Breast epithelium (tissue), 4 donors: ENCODE measurements at regions not wholly inside any gene's neighbourhood (a gene's known extent, or its start where the extent isn't known, plus 50 kb on each side); places are given as distances from the start of the nearest gene placed in this dataset.

Source experiments
- DNase-seq, 2 donors: peaks; one replicate each; pipeline ENCODE4 v3.0.0-alpha.2; 2019; ENCODE audit warnings: low spot score in 2 of 2
- H3K27ac ChIP-seq, 2 donors: fragments of 200-600 bp; sonication (generic) in 1 of 2; one replicate each; pipeline ENCODE4 v1.5.1; 2016 to 2019; ENCODE audit warnings: mild to moderate bottlenecking in 1 of 2
- H3K27me3 ChIP-seq, 2 donors: fragments of 200-600 bp; sonication (generic) in 1 of 2; one replicate each; pipeline versions ENCODE4 v1.5.1 to v1.6.0; 2017 to 2019; ENCODE audit warnings: control low read depth in 1 of 2, mild to moderate bottlenecking in 1 of 2
- H3K36me3 ChIP-seq: fragments of 200-600 bp; one replicate; pipeline ENCODE4 v1.5.1; 2019
- H3K4me1 ChIP-seq, 2 donors: fragments of 200-600 bp; sonication (generic); one replicate each; pipeline ENCODE4 v1.5.1; 2016 to 2019; ENCODE audit warnings: control low read depth in 1 of 2
- H3K4me3 ChIP-seq, 3 donors: fragments of 200-600 bp; sonication (generic); 1 replicate in 2 of 3; 2 replicates in 1 of 3; pipeline ENCODE4 v1.5.1; 2016 to 2019; ENCODE audit warnings: mild to moderate bottlenecking in 3 of 3, moderate library complexity in 2 of 3
- H3K9me3 ChIP-seq, 2 donors: fragments of 200-600 bp; sonication (generic) in 1 of 2; one replicate each; pipeline ENCODE4 v1.5.1; 2016 to 2019; ENCODE audit warnings: control low read depth in 1 of 2
- POLR2A ChIP-seq: fragments of 450-650 bp; IDR thresholded peaks from one replicate; pipeline ENCODE4 v1.6.1; 2016; ENCODE audit warnings: antibody characterized with exemption, mild to moderate bottlenecking, moderate library complexity
- POLR2AphosphoS5 ChIP-seq, 3 donors: sonication (generic); formaldehyde crosslinking; IDR thresholded peaks; one replicate each; pipeline ENCODE4 v1.6.1; 2017; ENCODE audit warnings: antibody characterized with exemption in 3 of 3
- intact Hi-C: fragments of 100-400 bp; cut with DNase I; formaldehyde crosslinking; loops from one replicate; pipeline ENCODE4 v1.15.1; 2023; ENCODE audit warnings: low total_unique reads
- TF ChIP-seq, protein P1 (sequence below), 3 donors: fragments of 450-650 bp; IDR thresholded peaks; one replicate each; pipeline ENCODE4 v1.5.1; 2016 to 2017; ENCODE audit warnings: antibody characterized with exemption in 3 of 3, mild to moderate bottlenecking in 3 of 3, moderate library complexity in 3 of 3

DNA sequence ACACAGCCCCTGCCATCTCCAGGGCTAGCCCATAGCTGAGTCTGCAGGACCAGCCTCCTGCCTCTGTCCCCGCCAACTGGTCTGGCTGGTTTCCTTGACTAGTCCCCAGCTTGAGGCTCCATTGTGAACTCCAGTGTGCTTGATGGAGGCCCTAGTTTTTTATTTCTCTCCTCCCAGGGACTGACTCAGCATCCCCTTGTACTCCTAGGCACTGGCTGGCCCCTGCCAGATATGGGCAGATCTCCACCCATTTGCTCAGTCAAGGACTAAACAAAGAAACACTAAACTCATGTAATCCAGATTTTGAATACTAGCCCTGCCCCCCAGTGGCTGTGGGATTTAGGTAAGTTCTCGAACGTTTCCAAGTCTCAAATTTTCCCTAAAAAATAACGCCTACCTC, 415.4 kb upstream of the RORA start:
- DNase-seq: no peak
- H3K27ac ChIP-seq: no peak overlapping the region
- no peak overlapping the region for H3K4me3 ChIP-seq
- no peaks in the 10 kb centered on the region for H3K4me1 ChIP-seq
- TF ChIP-seq POLR2A: no peak
- TF ChIP-seq POLR2AphosphoS5 (IDR thresholded peaks at IDR 0.05): no peak
- TF ChIP-seq, protein P1, sequence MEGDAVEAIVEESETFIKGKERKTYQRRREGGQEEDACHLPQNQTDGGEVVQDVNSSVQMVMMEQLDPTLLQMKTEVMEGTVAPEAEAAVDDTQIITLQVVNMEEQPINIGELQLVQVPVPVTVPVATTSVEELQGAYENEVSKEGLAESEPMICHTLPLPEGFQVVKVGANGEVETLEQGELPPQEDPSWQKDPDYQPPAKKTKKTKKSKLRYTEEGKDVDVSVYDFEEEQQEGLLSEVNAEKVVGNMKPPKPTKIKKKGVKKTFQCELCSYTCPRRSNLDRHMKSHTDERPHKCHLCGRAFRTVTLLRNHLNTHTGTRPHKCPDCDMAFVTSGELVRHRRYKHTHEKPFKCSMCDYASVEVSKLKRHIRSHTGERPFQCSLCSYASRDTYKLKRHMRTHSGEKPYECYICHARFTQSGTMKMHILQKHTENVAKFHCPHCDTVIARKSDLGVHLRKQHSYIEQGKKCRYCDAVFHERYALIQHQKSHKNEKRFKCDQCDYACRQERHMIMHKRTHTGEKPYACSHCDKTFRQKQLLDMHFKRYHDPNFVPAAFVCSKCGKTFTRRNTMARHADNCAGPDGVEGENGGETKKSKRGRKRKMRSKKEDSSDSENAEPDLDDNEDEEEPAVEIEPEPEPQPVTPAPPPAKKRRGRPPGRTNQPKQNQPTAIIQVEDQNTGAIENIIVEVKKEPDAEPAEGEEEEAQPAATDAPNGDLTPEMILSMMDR (IDR thresholded peaks at IDR 0.05): no peak
- intact Hi-C loops: loop anchor here (2.0 kb wide), 1 partner anchor 54 kb away; no protein-coding TSS in a partner anchor
- H3K36me3 ChIP-seq: no peaks in the 10 kb centered on the region
- no peaks in the 10 kb centered on the region for H3K9me3 ChIP-seq
- H3K27me3 ChIP-seq: no peaks in the 10 kb centered on the region

GRCh38 chr15:61641645-61642044, 412.5 kb upstream of the RORA start:
- no peak overlapping the region for H3K27ac ChIP-seq
- no peak for TF ChIP-seq POLR2A
- TF ChIP-seq POLR2AphosphoS5 (IDR thresholded peaks at IDR 0.05): no peak
- TF ChIP-seq, protein P1 (IDR thresholded peaks at IDR 0.05): no peak
- H3K27me3 ChIP-seq: no peaks in the 10 kb centered on the region
- no peak for DNase-seq
- H3K4me3 ChIP-seq: no peak overlapping the region
- intact Hi-C loops: no loop called here
- H3K9me3 ChIP-seq: no peaks in the 10 kb centered on the region
- H3K4me1 ChIP-seq: no peaks in the 10 kb centered on the region
- H3K36me3 ChIP-seq: no peaks in the 10 kb centered on the region

- TF ChIP-seq POLR2AphosphoS5 (IDR thresholded peaks at IDR 0.05): no peak
- TF ChIP-seq, protein P1 (IDR thresholded peaks at IDR 0.05): no peak
- TF ChIP-seq POLR2A: no peak
- intact Hi-C loops: no loop called here
Observed at GRCh38 chr15:61640756-61641155, 411.7 kb upstream of the RORA start.

DNA sequence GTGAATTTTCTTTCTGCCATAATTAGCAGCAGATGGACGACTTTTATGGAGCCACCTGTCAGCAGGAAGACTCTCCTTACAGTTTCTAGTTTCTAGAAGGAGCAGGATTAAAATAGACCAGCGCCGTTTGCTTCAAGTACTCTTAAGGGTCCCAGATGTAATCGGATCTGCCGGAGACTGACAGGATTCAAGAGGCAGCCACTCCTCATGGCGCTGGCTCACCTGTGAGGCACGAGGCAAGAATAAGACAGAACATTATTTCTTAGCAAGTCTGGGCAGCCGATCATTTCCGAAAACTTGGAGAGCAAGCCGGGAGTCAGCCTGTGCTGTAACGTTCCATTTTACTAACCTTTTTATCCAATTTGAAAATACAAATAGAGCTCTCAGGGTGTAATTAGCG, 410.4 kb upstream of the RORA start:
- intact Hi-C loops: no loop called here
- no peak for DNase-seq
- Histone ChIP-seq H3K27ac (no peak overlapping the region), H3K27me3 (no peaks in the 10 kb centered on the region), H3K36me3 (no peaks in the 10 kb centered on the region), H3K4me3 (no peak overlapping the region), H3K9me3 (no peaks in the 10 kb centered on the region), H3K4me1 (no peaks in the 10 kb centered on the region)
- TF ChIP-seq, protein P1 (IDR thresholded peaks at IDR 0.05): no peak
- TF ChIP-seq POLR2AphosphoS5 (IDR thresholded peaks at IDR 0.05) (no peak), POLR2A (no peak)

More at GRCh38 chr15:61640756-61641155, 411.7 kb upstream of the RORA start:
- no peaks in the 10 kb centered on the region for H3K4me1 ChIP-seq
- H3K36me3 ChIP-seq: no peaks in the 10 kb centered on the region
- no peak overlapping the region for H3K4me3 ChIP-seq
- H3K9me3 ChIP-seq: no peaks in the 10 kb centered on the region
- H3K27me3 ChIP-seq: no peaks in the 10 kb centered on the region
- no peak overlapping the region for H3K27ac ChIP-seq
- DNase-seq: no peak

GRCh38 chr15:61634837-61635236, 405.7 kb upstream of the RORA start:
- intact Hi-C loops: no loop called here
- Histone ChIP-seq H3K27me3 (no peaks in the 10 kb centered on the region), H3K9me3 (no peaks in the 10 kb centered on the region), H3K4me3 (no peak overlapping the region), H3K36me3 (no peaks in the 10 kb centered on the region), H3K4me1 (no peaks in the 10 kb centered on the region), H3K27ac (no peak overlapping the region)
- TF ChIP-seq POLR2AphosphoS5 (IDR thresholded peaks at IDR 0.05) (no peak), POLR2A (no peak)
- TF ChIP-seq, protein P1 (IDR thresholded peaks at IDR 0.05): no peak
- no peak for DNase-seq
